ENCODE measurements at regions not wholly inside any gene's neighbourhood (a gene's known extent, or its start where the extent isn't known, plus 50 kb on each side); places are given as distances from the start of the nearest gene placed in this dataset.
"Not testable (repeated sequence)": the region's sequence is repeated elsewhere in the genome, so short reads cannot be mapped to it uniquely, and the experiment has no call there.

DNA sequence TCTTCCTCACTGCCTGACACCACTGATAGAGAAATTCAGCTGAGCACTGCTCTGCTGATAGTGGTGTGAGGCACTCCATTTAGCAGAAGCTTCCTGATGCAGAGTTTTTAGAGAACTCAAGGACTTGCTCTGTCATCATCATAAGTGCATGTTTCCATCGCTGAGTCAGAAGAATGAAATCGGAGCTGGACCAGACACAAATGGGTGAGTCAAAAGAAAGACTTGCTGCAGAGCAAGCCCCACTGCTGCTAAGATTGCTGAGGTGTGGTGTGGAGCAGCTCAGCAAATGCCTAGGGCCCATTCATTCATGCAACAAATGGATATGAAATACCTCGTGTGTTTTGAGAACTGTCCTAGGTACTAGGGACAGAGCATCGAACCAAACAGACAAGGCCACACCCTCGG lies 410.2 kb upstream of the SLC30A5 start:
- Mint-ChIP-seq H3K4me3 (no peak overlapping the region), H3K4me1 (ENCODE audit: low read depth) (no peaks in the 10 kb centered on the region), H3K36me3 (ENCODE audit: insufficient read depth in 2 of 2) (no peaks in the 10 kb centered on the region), H3K27me3 (ENCODE audit: low read depth) (peaks cover 5% of the 10 kb centered on the region), H3K9me3 (no peaks in the 10 kb centered on the region), H3K27ac (no peak overlapping the region)
- DNase-seq (no peak), ATAC-seq (replicated peaks in 1 of 2) (no peak)

DNA sequence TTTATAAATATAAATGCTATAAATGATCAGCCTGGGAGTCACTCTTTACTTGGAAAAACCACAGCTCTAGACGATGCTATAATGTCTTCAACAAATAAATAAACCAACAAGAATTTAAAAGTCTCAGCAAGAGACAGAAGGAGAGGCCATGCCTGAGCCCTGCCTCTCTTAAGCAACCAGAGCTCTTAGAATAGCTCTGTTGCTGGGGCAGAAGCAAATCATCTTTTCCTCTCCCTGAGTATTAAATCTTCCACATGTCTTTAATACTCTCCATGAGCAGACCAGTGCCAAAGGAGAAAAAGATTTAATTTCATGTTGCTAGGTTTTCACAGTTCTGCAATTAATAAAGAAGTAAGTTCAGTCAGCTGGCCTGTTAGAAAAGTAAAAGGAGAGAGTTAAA lies 408.0 kb upstream of the SLC30A5 start:
- peak overlapping the region; percentile 24 for H3K27ac Mint-ChIP-seq
- no peak for ATAC-seq (replicated peaks in 1 of 2)
- no peaks in the 10 kb centered on the region for H3K4me1 Mint-ChIP-seq (ENCODE audit: low read depth)
- no peak overlapping the region for H3K4me3 Mint-ChIP-seq
- DNase-seq, result no peak
- H3K36me3 Mint-ChIP-seq (ENCODE audit: insufficient read depth in 2 of 2), result no peaks in the 10 kb centered on the region
- no peaks in the 10 kb centered on the region for H3K9me3 Mint-ChIP-seq
- peaks cover 5% of the 10 kb centered on the region for H3K27me3 Mint-ChIP-seq (ENCODE audit: low read depth)

DNA sequence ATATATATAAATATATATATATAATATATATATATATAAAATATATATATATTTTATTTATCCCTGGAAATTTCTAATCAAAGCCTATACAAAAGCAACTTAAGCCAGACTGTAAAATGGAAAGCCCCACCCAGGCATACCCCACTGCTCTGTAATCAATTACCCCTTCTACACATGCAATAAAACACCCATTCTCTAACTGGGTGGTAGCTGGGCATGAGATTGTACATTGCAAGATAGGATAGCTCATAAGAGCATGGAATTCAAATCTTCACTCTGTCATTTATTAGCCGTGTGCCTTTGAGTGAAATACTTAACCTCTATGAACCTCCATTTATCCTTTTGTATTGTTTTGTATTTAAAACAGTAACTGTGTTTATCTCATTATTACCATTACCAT lies 405.3 kb upstream of the SLC30A5 start:
- Mint-ChIP-seq H3K27ac (no peak overlapping the region), H3K4me1 (ENCODE audit: low read depth) (no peaks in the 10 kb centered on the region), H3K4me3 (no peak overlapping the region), H3K9me3 (peaks cover 6 to 9% of the 10 kb centered on the region in 2 donors), H3K27me3 (ENCODE audit: low read depth) (peaks cover 7% of the 10 kb centered on the region), H3K36me3 (ENCODE audit: insufficient read depth in 2 of 2) (peaks cover 3 to 8% of the 10 kb centered on the region in 2 donors)
- peak in 1 of 2 donors; percentile 65 for ATAC-seq (replicated peaks in 1 of 2)
- DNase-seq, result no peak

DNA sequence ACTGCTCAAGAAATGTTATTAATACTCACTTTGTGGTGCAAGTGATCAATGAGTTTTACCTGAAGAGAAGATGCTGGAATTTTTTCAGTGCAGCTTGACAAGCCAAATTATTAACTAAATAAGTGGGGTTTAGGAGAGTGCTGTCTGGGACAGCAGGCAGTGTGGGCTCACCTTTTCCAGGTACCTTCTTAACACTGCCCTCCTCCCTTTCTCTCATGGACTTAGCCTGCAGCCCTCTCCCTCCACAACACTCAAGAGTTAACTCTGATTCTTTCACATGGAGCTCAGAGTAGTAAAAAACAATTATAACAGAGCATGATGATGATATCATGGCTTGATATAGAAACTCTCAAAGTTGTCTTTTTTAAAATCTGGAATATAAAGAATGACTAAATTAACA lies 404.8 kb upstream of the SLC30A5 start:
- ATAC-seq (replicated peaks in 1 of 2) (peak in 1 of 2 donors; percentile 65), DNase-seq (no peak)
- H3K4me3 Mint-ChIP-seq, result no peak overlapping the region
- no peak overlapping the region for H3K27ac Mint-ChIP-seq
- H3K9me3 Mint-ChIP-seq, result peaks cover 8 to 11% of the 10 kb centered on the region in 2 donors
- no peaks in the 10 kb centered on the region for H3K4me1 Mint-ChIP-seq (ENCODE audit: low read depth)
- H3K27me3 Mint-ChIP-seq (ENCODE audit: low read depth), result peaks cover 8% of the 10 kb centered on the region
- peaks cover 3 to 8% of the 10 kb centered on the region in 2 donors for H3K36me3 Mint-ChIP-seq (ENCODE audit: insufficient read depth in 2 of 2)

DNA sequence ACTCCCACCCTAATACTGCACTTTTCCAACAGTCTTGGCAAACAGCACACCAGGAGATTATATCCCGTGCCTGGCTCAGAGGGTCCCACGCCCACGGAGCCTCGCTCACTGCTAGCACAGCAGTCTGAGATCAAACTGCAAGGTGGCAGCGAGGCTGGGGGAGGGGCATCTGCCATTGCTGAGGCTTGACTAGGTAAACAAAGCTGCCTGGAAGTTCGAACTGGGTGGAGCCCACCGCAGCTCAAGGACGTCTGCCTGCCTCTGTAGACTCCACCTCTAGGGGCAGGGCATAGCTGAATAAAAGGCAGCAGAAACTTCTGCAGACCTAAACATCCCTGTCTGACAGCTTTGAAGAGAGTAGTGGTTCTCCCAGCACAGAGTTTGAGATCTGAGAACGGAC lies 401.9 kb upstream of the SLC30A5 start:
- not testable (repeated sequence) for ATAC-seq (replicated peaks in 1 of 2); H3K4me1 Mint-ChIP-seq (ENCODE audit: low read depth); H3K4me3 Mint-ChIP-seq; H3K36me3 Mint-ChIP-seq (ENCODE audit: insufficient read depth in 2 of 2); DNase-seq; H3K27ac Mint-ChIP-seq
- Mint-ChIP-seq H3K27me3 (ENCODE audit: low read depth) (peaks cover 12% of the 10 kb centered on the region), H3K9me3 (peaks cover 10 to 14% of the 10 kb centered on the region in 2 donors)

DNA sequence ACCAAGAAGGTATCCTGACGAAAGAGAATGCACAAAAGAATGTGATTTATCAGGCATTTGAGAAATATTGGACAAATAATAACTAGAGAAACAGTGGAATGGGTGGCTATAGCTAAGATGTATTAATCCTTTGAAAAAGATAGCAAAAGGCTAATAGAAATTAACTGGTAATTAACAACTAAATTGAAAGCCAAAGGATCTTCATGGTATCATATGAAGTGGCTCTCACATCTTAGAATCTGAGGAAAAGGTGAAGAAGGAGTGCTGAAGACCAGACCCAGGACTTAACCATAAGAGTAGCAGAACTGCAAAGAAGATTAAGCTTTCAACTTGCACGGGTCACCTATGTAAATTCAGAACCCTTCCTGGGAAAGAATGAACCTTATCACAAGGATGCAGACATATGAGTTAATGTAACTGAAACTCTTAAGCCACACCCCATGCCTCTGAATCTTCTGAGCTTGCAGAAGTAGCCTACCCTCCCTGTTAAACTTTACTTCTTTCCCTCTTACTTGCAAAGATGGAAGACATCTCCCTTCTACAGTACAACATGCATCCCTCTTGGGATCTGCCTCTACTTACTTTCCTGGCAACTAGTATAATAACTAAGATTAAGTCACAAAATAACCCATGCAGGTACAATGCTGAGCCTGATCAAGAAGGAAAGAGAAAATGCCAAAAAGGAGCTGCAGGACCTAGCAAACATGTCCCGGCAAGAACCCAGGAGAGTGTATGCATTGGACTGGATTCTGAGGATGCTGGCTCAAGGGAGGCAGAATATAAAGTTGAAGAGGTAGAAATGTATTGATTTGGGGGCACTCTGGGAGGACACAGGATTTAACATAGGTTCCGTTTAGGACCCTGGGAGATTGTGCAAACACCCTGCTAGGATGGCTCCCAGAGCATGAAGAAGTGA lies 395.5 kb upstream of the SLC30A5 start:
- no peaks in the 10 kb centered on the region for H3K4me1 Mint-ChIP-seq (ENCODE audit: low read depth)

DNA sequence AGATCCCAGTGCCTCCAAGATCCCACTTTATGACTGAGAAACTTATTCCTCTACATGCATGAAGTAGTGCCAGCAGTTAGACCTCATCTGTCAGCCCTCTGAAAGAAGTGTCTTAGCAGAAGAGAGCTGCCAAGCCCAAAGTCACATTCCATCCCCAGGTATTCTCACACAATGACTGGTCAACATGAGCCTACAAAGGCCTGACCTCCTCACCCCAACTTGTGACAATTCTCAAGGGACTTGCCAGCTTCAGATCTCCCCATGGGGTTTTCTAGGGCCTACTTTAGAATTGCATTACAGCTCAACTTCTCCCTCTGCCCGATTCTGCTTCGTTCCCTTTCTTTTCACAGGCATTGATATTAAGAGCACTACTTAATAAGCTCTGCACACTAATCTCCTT lies 393.8 kb upstream of the SLC30A5 start:
- peaks cover 0 to 2% of the 10 kb centered on the region in 2 donors for H3K36me3 Mint-ChIP-seq (ENCODE audit: insufficient read depth in 2 of 2)
- no peaks in the 10 kb centered on the region for H3K27me3 Mint-ChIP-seq (ENCODE audit: low read depth)
- peaks cover 2 to 6% of the 10 kb centered on the region in 2 donors for H3K9me3 Mint-ChIP-seq
- H3K4me3 Mint-ChIP-seq, result no peak overlapping the region
- DNase-seq (no peak), ATAC-seq (replicated peaks in 1 of 2) (no peak)
- no peak overlapping the region for H3K27ac Mint-ChIP-seq
- H3K4me1 Mint-ChIP-seq (ENCODE audit: low read depth), result no peaks in the 10 kb centered on the region

More for the DNA sequence above, 395.5 kb upstream of the SLC30A5 start:
- ATAC-seq (replicated peaks in 1 of 2), result no peak
- DNase-seq, result no peak
- Mint-ChIP-seq H3K27me3 (ENCODE audit: low read depth) (peaks cover 5% of the 10 kb centered on the region), H3K9me3 (peaks cover 6 to 11% of the 10 kb centered on the region in 2 donors), H3K36me3 (ENCODE audit: insufficient read depth in 2 of 2) (peaks cover 0 to 3% of the 10 kb centered on the region in 2 donors), H3K27ac (no peak overlapping the region), H3K4me3 (no peak overlapping the region)

DNA sequence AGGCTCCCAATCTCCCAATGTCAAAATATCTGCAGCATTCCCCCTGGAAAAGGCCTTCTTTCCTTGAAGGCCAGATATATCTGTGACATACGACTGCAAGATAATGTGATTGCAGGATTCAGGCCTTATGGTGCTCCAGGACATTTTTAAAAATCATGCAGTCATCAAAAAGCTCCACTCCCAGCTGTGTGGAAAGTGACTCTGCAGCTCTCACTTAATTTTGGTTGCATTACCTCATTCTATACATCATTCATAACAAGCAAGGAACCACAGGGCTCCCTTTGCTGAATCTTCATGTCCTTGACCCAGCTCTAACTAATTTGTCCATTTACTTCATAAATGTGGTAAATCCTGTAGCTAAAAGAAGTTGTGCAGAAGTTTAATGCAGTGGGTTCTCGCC lies 386.2 kb upstream of the SLC30A5 start:
- no peak for DNase-seq
- no peak for ATAC-seq (replicated peaks in 1 of 2)
- peaks cover 0 to 2% of the 10 kb centered on the region in 2 donors for H3K36me3 Mint-ChIP-seq (ENCODE audit: insufficient read depth in 2 of 2)
- peaks cover 0 to 2% of the 10 kb centered on the region in 2 donors for H3K9me3 Mint-ChIP-seq
- no peaks in the 10 kb centered on the region for H3K27me3 Mint-ChIP-seq (ENCODE audit: low read depth)
- no peak overlapping the region for H3K27ac Mint-ChIP-seq
- peaks cover 23% of the 10 kb centered on the region for H3K4me1 Mint-ChIP-seq (ENCODE audit: low read depth)
- no peak overlapping the region for H3K4me3 Mint-ChIP-seq

DNA sequence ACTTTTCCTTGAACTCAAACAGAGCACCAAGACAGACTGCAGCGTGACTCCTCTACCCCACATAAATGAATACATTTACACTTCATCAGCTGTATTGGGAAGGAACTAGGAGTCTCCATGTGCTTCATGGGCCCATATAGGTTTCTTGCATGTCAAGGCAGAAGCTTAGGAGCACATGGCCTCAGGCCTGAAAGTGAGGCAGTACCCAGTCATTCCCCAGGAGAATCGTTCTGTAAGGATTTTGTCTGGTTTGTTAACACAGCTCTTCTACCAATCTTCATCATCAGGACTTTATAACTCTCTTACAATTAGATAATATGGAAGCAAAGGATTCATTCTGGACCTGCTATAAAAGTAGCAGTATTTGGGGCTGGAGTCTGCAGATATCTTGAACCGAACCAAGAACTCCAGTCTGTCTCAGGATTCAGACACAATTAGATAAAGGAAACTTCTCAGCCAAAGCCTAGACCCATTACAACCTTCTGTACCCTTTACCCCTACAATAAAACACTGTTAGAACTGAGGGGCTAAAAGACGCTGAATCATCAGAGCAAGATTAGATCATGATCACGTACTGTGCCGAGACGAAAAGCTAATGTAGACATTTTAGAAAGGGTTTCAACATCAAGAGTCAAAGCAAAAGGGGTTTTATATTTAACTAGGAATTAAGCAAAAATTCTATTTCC lies 385.5 kb upstream of the SLC30A5 start:
- no peak overlapping the region for H3K27ac Mint-ChIP-seq
- no peaks in the 10 kb centered on the region for H3K27me3 Mint-ChIP-seq (ENCODE audit: low read depth)
- ATAC-seq (replicated peaks in 1 of 2), result no peak
- H3K9me3 Mint-ChIP-seq, result peaks cover 0 to 2% of the 10 kb centered on the region in 2 donors
- peaks cover 0 to 2% of the 10 kb centered on the region in 2 donors for H3K36me3 Mint-ChIP-seq (ENCODE audit: insufficient read depth in 2 of 2)
- no peak for DNase-seq
- no peak overlapping the region for H3K4me3 Mint-ChIP-seq
- peaks cover 23% of the 10 kb centered on the region for H3K4me1 Mint-ChIP-seq (ENCODE audit: low read depth)

DNA sequence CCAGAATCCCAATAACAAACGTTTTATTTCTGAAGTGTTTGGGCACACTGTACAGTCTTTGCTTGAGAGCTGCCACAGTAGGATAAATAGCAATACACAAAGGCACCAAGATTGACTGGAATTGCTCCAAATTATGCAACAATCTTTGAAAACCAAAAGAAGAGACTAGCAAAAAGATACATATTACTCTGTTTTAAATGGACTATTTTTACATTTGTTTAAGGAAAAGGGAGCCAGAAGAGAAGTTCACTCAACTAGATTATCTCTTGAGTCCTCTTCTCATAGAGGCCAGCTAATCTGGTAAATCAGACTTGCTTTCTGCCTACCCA lies 385.0 kb upstream of the SLC30A5 start:
- DNase-seq (no peak), ATAC-seq (replicated peaks in 1 of 2) (no peak)
- Mint-ChIP-seq H3K27me3 (ENCODE audit: low read depth) (no peaks in the 10 kb centered on the region), H3K4me1 (ENCODE audit: low read depth) (peaks cover 23% of the 10 kb centered on the region), H3K36me3 (ENCODE audit: insufficient read depth in 2 of 2) (peaks cover 0 to 2% of the 10 kb centered on the region in 2 donors), H3K27ac (no peak overlapping the region), H3K9me3 (peaks cover 0 to 2% of the 10 kb centered on the region in 2 donors), H3K4me3 (no peak overlapping the region)

DNA sequence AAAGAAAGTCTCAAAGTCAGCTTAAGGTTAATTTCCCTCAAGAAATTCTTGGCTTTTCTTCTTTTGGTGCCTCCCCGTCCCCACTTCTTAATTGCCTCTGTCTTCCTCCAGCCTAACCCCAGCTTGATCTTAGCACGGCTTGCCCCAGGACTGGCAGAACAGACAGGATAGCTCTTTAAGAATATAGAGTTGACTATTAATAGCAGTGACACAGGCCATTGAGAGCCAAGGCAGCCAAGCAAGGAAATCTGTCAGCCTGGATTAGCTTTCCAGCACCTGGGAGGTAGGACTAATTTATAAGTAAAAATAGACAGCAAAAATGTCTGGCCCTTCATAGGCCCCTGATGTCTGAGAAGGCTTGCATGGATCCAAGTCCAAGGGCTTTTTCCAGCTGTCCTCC lies 384.6 kb upstream of the SLC30A5 start:
- DNase-seq (no peak), ATAC-seq (replicated peaks in 1 of 2) (no peak)
- Mint-ChIP-seq H3K27me3 (ENCODE audit: low read depth) (no peaks in the 10 kb centered on the region), H3K27ac (no peak overlapping the region), H3K4me1 (ENCODE audit: low read depth) (peaks cover 23% of the 10 kb centered on the region), H3K4me3 (no peak overlapping the region), H3K9me3 (peaks cover 0 to 2% of the 10 kb centered on the region in 2 donors), H3K36me3 (ENCODE audit: insufficient read depth in 2 of 2) (peaks cover 0 to 2% of the 10 kb centered on the region in 2 donors)

DNA sequence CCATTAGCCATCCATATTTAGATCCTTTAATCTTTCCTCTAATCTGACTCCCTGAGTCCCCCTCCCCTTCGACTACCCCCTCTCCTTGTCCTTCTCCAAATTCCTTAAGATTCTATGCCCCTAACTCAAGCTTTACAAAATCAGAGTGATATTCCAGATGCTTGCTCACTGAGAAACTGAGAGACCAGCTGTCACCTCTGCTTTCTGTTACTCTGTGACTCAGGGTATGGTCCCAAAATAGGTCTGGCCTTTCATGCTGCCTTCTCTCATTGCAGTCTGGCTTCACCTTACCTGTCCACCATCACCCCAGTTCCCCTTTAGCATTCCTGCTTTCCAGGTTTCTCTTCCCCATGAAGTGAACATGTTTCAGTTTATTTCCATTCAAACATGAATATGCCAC lies 383.3 kb upstream of the SLC30A5 start:
- H3K36me3 Mint-ChIP-seq (ENCODE audit: insufficient read depth in 2 of 2), result no peaks in the 10 kb centered on the region
- H3K27me3 Mint-ChIP-seq (ENCODE audit: low read depth), result no peaks in the 10 kb centered on the region
- no peak overlapping the region for H3K4me3 Mint-ChIP-seq
- ATAC-seq (replicated peaks in 1 of 2) (no peak), DNase-seq (no peak)
- no peaks in the 10 kb centered on the region for H3K9me3 Mint-ChIP-seq
- no peak overlapping the region for H3K27ac Mint-ChIP-seq
- H3K4me1 Mint-ChIP-seq (ENCODE audit: low read depth), result peaks cover 23% of the 10 kb centered on the region
